Mesenchymal stem cell (in vitro differentiated cells and primary cell): ENCODE measurements at regions not wholly inside any gene's neighbourhood (a gene's known extent, or its start where the extent isn't known, plus 50 kb on each side); places are given as distances from the start of the nearest gene placed in this dataset.
"Not testable (repeated sequence)": the region's sequence is repeated elsewhere in the genome, so short reads cannot be mapped to it uniquely, and the experiment has no call there.

ENCODE experiments used
- DNase-seq: peaks from one replicate; pipeline ENCODE4 v3.0.0-alpha.2; 2013
- H2AFZ ChIP-seq: one replicate; pipeline ENCODE4 v1.6.1; 2013; ENCODE audit warnings: low read depth, mild to moderate bottlenecking, control low read depth, inconsistent platforms, low read length, moderate library complexity
- H2AK5ac ChIP-seq: 2 replicates; pipeline ENCODE4 v1.6.1; 2013; ENCODE audit warnings: low read length, moderate library complexity, mild to moderate bottlenecking, inconsistent platforms; ENCODE audit not compliant: severe bottlenecking
- H2BK120ac ChIP-seq: one replicate; pipeline ENCODE4 v1.6.1; 2013; ENCODE audit warnings: low read depth, mild to moderate bottlenecking, inconsistent platforms, low read length, moderate library complexity
- H2BK12ac ChIP-seq, 2 experiments: one replicate each; pipeline ENCODE4 v1.6.1; 2013; ENCODE audit warnings: inconsistent platforms in 2 of 2, low read length in 2 of 2, mild to moderate bottlenecking in 2 of 2, moderate library complexity in 2 of 2, control low read depth in 1 of 2
- H2BK15ac ChIP-seq: one replicate; pipeline ENCODE4 v1.6.1; 2013; ENCODE audit warnings: mild to moderate bottlenecking, low read depth, inconsistent platforms; ENCODE audit not compliant: poor library complexity, severe bottlenecking
- H2BK5ac ChIP-seq: 2 replicates; pipeline ENCODE4 v1.6.1; 2013; ENCODE audit warnings: low read depth, mild to moderate bottlenecking, low read length, control low read depth, inconsistent platforms; ENCODE audit not compliant: poor library complexity, severe bottlenecking
- H3K14ac ChIP-seq, 2 experiments: one replicate each; pipeline ENCODE4 v1.6.1; 2013; ENCODE audit warnings: inconsistent platforms in 2 of 2, low read length in 2 of 2, control low read depth in 1 of 2, mild to moderate bottlenecking in 1 of 2, moderate library complexity in 1 of 2
- H3K18ac ChIP-seq, 2 experiments: one replicate each; pipeline ENCODE4 v1.6.1; 2013; ENCODE audit warnings: inconsistent platforms in 2 of 2, low read length in 2 of 2, control low read depth in 1 of 2, low read depth in 1 of 2, mild to moderate bottlenecking in 1 of 2
- H3K23ac ChIP-seq, 2 experiments: one replicate each; pipeline ENCODE4 v1.6.1; 2013; ENCODE audit warnings: inconsistent platforms in 2 of 2, low read length in 2 of 2, mild to moderate bottlenecking in 2 of 2, moderate library complexity in 2 of 2, control low read depth in 1 of 2
- H3K27ac ChIP-seq: 2 replicates; pipeline ENCODE4 v1.5.1; 2013; ENCODE audit warnings: mild to moderate bottlenecking, moderate library complexity, low read length, control low read depth, inconsistent platforms; ENCODE audit not compliant: poor library complexity, severe bottlenecking
- H3K27me3 ChIP-seq, 2 experiments: 2 replicates each; pipeline versions ENCODE4 v1.6.1 to v1.7.0; 2013; ENCODE audit warnings: low read length in 2 of 2, mild to moderate bottlenecking in 2 of 2, moderate library complexity in 2 of 2, control low read depth in 1 of 2, inconsistent platforms in 1 of 2; ENCODE audit not compliant: control insufficient read depth in 1 of 2, insufficient read depth in 1 of 2
- H3K36me3 ChIP-seq, 2 experiments: 2 replicates each; pipeline versions ENCODE4 v1.6.1 to v1.7.0; 2013; ENCODE audit warnings: low read length in 2 of 2, control low read depth in 1 of 2, inconsistent platforms in 1 of 2, low read depth in 1 of 2, mild to moderate bottlenecking in 1 of 2; ENCODE audit not compliant: insufficient read depth in 2 of 2, control insufficient read depth in 1 of 2
- H3K4ac ChIP-seq, 2 experiments: one replicate each; pipeline ENCODE4 v1.6.1; 2013; ENCODE audit warnings: inconsistent platforms in 2 of 2, low read length in 2 of 2, mild to moderate bottlenecking in 2 of 2, moderate library complexity in 2 of 2, control low read depth in 1 of 2, low read depth in 1 of 2
- H3K4me1 ChIP-seq: 2 replicates; pipeline ENCODE4 v1.6.1; 2013; ENCODE audit warnings: low read depth, low read length, control low read depth; ENCODE audit not compliant: control insufficient read depth, insufficient read depth
- H3K4me2 ChIP-seq: 2 replicates; pipeline ENCODE4 v1.6.1; 2013; ENCODE audit warnings: low read length, mild to moderate bottlenecking, inconsistent platforms; ENCODE audit not compliant: poor library complexity, severe bottlenecking
- H3K4me3 ChIP-seq, 2 experiments: 2 replicates each; pipeline versions ENCODE4 v1.5.1 to v1.7.0; 2013; ENCODE audit warnings: low read length in 2 of 2, mild to moderate bottlenecking in 2 of 2, control low read depth in 1 of 2, low read depth in 1 of 2; ENCODE audit not compliant: insufficient read depth in 1 of 2
- H3K79me1 ChIP-seq: replicated peaks from 2 replicates; pipeline ENCODE4 v1.6.1; 2013; ENCODE audit warnings: mild to moderate bottlenecking, control low read depth, low read length, inconsistent platforms; ENCODE audit not compliant: poor library complexity, severe bottlenecking
- H3K9ac ChIP-seq: 2 replicates; pipeline ENCODE4 v1.7.0; 2013; ENCODE audit warnings: mild to moderate bottlenecking, low read length, moderate library complexity
- H3K9me3 ChIP-seq: 2 replicates; pipeline ENCODE4 v1.7.0; 2013; ENCODE audit warnings: mild to moderate bottlenecking, low read length; ENCODE audit not compliant: control insufficient read depth
- H4K8ac ChIP-seq: one replicate; pipeline ENCODE4 v1.6.1; 2013; ENCODE audit warnings: inconsistent platforms, mild to moderate bottlenecking, low read length, moderate library complexity
- H4K91ac ChIP-seq: one replicate; pipeline ENCODE4 v1.6.1; 2013; ENCODE audit warnings: mild to moderate bottlenecking, low read length, inconsistent platforms
- WGBS: methylation state at CpG from one replicate; pipeline ENCODE4 v1.1.7; 2013; ENCODE audit warnings: mixed read lengths; 5-methylcytosine and 5-hydroxymethylcytosine counted together

GRCh38 chr11:57893200-57893599 is 130.5 kb upstream of the OR9Q1 start:
- not testable (repeated sequence) for H3K18ac ChIP-seq, H2BK15ac ChIP-seq, H3K4ac ChIP-seq, H3K36me3 ChIP-seq, H3K4me2 ChIP-seq, H2BK12ac ChIP-seq, H3K27ac ChIP-seq, H2BK5ac ChIP-seq, H3K4me1 ChIP-seq, H3K9ac ChIP-seq, H3K23ac ChIP-seq, H3K27me3 ChIP-seq, H4K91ac ChIP-seq, H3K4me3 ChIP-seq, H3K79me1 ChIP-seq, H2BK120ac ChIP-seq, H3K9me3 ChIP-seq, H3K14ac ChIP-seq, H2AK5ac ChIP-seq, H2AFZ ChIP-seq, H4K8ac ChIP-seq, DNase-seq
- 60% methylated on average over 1 of the region's 2 CpGs for WGBS

GRCh38 chr11:57896361-57897145 is 127.1 kb upstream of the OR9Q1 start:
- Histone ChIP-seq H3K4me2 (no peak overlapping the region), H3K27ac (no peak overlapping the region), H3K9me3 (no peaks in the 10 kb centered on the region), H3K4ac (no peak overlapping the region), H3K79me1 (no peaks in the 10 kb centered on the region), H2BK15ac (no peak overlapping the region), H4K8ac (no peak overlapping the region), H3K9ac (no peak overlapping the region), H2BK5ac (no peak overlapping the region), H3K14ac (no peak overlapping the region), H3K27me3 (no peaks in the 10 kb centered on the region), H2AK5ac (no peak overlapping the region), H3K4me1 (no peaks in the 10 kb centered on the region), H2BK120ac (no peak overlapping the region), H4K91ac (no peak overlapping the region), H2AFZ (no peak overlapping the region), H3K18ac (no peak overlapping the region), H3K23ac (no peak overlapping the region), H3K36me3 (no peaks in the 10 kb centered on the region), H3K4me3 (no peak overlapping the region), H2BK12ac (no peak overlapping the region)
- DNase-seq: no peak
- 65% methylated on average over 4 of the region's 4 CpGs for WGBS

- Histone ChIP-seq H3K9me3 (no peaks in the 10 kb centered on the region), H2AK5ac (no peak overlapping the region), H2BK15ac (no peak overlapping the region), H3K79me1 (no peaks in the 10 kb centered on the region), H3K9ac (no peak overlapping the region), H4K8ac (no peak overlapping the region), H3K27ac (no peak overlapping the region), H2AFZ (no peak overlapping the region), H3K4me2 (no peak overlapping the region), H3K27me3 (no peaks in the 10 kb centered on the region), H3K18ac (no peak overlapping the region), H3K36me3 (no peaks in the 10 kb centered on the region), H3K4me3 (no peak overlapping the region), H3K14ac (no peak overlapping the region), H3K4ac (no peak overlapping the region), H3K23ac (no peak overlapping the region), H4K91ac (no peak overlapping the region), H2BK5ac (no peak overlapping the region), H2BK12ac (no peak overlapping the region), H2BK120ac (no peak overlapping the region), H3K4me1 (no peaks in the 10 kb centered on the region)
- no peak for DNase-seq
- WGBS: no CpG with 5 or more reads among the region's 2 CpGs
Observed at GRCh38 chr11:57899378-57899777, 124.3 kb upstream of the OR9Q1 start.

GRCh38 chr11:57900320-57900719 is 123.4 kb upstream of the OR9Q1 start:
- H2BK120ac ChIP-seq: no peak overlapping the region
- no peak for DNase-seq
- H3K9ac ChIP-seq: no peak overlapping the region
- no peak overlapping the region for H2AK5ac ChIP-seq
- H3K9me3 ChIP-seq: no peaks in the 10 kb centered on the region
- no peaks in the 10 kb centered on the region for H3K4me1 ChIP-seq
- no peaks in the 10 kb centered on the region for H3K79me1 ChIP-seq
- H3K27ac ChIP-seq: no peak overlapping the region
- H4K8ac ChIP-seq: no peak overlapping the region
- 51% methylated on average over 1 of the region's 1 CpG for WGBS
- no peaks in the 10 kb centered on the region for H3K27me3 ChIP-seq
- no peak overlapping the region for H3K14ac ChIP-seq
- no peak overlapping the region for H4K91ac ChIP-seq
- no peak overlapping the region for H2BK12ac ChIP-seq
- H3K4me3 ChIP-seq: no peak overlapping the region
- no peak overlapping the region for H2AFZ ChIP-seq
- no peaks in the 10 kb centered on the region for H3K36me3 ChIP-seq
- H3K18ac ChIP-seq: no peak overlapping the region
- H3K4me2 ChIP-seq: no peak overlapping the region
- H3K23ac ChIP-seq: no peak overlapping the region
- H2BK5ac ChIP-seq: no peak overlapping the region
- H3K4ac ChIP-seq: no peak overlapping the region
- H2BK15ac ChIP-seq: no peak overlapping the region
